ENCODE measurements at regions not wholly inside any gene's neighbourhood (a gene's known extent, or its start where the extent isn't known, plus 50 kb on each side); places are given as distances from the start of the nearest gene placed in this dataset.

DNA sequence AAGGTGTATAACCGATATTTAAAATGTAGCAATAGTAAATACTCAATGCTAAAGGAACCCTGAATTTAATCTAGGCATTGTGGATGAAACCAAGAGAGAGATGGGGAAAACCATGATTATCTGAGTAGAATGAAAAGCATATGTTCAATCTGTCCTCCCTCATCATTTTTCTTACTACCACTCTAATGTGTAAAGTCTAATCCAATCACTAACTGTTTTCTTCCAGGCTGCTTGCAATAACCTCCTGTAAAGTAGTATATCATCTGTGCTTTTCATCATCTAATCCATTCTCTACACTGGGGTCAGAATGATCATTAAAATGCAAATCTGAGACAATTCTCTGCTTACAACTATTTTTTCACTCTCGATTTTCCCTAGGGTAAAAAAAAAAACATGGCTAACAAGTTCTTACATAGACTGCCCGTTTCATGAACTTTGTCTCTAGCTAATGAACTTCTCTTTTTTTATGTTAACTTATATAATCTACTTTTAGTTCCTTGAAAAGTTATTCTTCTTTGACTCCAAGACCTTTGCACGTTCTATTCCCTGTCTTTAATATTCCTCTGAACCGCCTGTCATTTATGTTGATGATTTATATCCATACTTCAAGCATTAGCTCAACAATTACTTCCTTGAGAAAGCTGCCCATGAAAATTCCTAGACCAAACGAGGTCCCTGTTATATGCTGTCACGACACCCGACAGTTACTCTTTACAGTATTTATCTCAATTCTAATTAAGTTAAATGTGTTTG, 94.7 kb upstream of the SLC8A1 start:
- in situ Hi-C loops (cut with MboI; ENCODE audit: low sequenced_read_pairs, unreplicated experiment), result no loop called here
- no peak for DNase-seq (ENCODE audit: low spot score)
- TF ChIP-seq, protein P1, sequence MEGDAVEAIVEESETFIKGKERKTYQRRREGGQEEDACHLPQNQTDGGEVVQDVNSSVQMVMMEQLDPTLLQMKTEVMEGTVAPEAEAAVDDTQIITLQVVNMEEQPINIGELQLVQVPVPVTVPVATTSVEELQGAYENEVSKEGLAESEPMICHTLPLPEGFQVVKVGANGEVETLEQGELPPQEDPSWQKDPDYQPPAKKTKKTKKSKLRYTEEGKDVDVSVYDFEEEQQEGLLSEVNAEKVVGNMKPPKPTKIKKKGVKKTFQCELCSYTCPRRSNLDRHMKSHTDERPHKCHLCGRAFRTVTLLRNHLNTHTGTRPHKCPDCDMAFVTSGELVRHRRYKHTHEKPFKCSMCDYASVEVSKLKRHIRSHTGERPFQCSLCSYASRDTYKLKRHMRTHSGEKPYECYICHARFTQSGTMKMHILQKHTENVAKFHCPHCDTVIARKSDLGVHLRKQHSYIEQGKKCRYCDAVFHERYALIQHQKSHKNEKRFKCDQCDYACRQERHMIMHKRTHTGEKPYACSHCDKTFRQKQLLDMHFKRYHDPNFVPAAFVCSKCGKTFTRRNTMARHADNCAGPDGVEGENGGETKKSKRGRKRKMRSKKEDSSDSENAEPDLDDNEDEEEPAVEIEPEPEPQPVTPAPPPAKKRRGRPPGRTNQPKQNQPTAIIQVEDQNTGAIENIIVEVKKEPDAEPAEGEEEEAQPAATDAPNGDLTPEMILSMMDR (IDR thresholded peaks at IDR 0.05; ENCODE audit: borderline replicate concordance, control extremely low read depth, extremely low read depth, insufficient read depth, missing control alignments), result no peak

DNA sequence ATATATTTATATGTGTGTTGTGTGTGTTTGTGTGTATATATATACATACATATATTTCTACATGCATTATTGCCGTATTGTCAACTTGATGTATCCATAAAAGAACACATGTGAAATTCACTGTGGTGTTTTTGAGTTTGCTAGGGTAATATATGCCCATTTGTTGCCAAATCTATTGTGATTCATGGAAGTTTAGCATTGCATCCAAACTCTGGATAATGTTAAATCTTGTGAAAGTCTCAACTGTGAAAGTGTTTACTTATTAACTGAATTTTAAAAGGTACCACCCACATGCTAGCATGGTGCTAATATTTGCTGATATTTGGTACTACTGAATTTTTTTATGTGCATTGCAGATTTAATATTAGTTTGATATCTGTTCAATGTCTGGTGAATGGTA, 96.6 kb upstream of the SLC8A1 start:
- in situ Hi-C loops (cut with MboI; ENCODE audit: low sequenced_read_pairs, unreplicated experiment), result no loop called here

DNA sequence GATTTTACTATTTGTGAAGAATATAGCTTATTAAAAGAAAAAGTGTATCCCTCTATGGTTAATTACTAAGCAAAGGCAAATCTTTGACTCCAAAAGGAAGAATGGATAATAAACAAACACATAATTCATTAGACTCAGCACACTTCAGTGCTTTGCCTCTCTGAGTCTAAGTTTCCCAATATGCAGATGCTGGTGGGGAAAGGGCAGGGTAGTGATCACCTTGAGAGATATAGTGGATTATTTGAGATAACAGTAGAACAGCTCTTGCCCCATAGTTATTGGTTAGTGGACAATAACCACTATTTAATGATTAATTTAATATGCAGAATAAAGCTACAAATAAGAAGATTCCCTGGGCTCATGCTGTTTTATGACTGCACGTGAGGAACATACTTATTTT, 98.2 kb upstream of the SLC8A1 start:
- TF ChIP-seq, protein P1 (IDR thresholded peaks at IDR 0.05; ENCODE audit: borderline replicate concordance, control extremely low read depth, extremely low read depth, insufficient read depth, missing control alignments), result no peak
- in situ Hi-C loops (cut with MboI; ENCODE audit: low sequenced_read_pairs, unreplicated experiment), result loop anchor here (10.0 kb wide), 1 partner anchor 645 kb away; no protein-coding TSS in a partner anchor
- DNase-seq (ENCODE audit: low spot score), result no peak

More for the DNA sequence above, 96.6 kb upstream of the SLC8A1 start:
- TF ChIP-seq, protein P1 (IDR thresholded peaks at IDR 0.05; ENCODE audit: borderline replicate concordance, control extremely low read depth, extremely low read depth, insufficient read depth, missing control alignments), result no peak
- no peak for DNase-seq (ENCODE audit: low spot score)

DNA sequence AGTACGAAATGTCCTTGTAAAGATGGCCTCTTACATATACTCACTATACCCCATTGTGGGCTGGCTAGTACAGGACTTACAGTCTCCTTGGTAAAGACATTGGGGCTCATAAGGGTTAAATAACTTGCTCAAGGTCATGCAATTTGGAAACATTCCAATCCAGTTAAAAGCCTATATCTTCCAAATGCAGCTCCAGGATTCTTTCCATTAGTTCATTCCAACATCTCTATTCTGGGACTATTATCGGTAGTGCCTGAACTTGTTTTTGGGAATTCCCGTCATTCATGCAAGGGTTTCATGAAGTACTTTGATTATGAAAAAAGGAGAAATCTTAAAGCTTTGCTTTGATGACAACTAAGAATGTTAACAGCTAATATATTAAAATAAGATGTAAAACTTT, 99.2 kb upstream of the SLC8A1 start:
- TF ChIP-seq, protein P1 (IDR thresholded peaks at IDR 0.05; ENCODE audit: borderline replicate concordance, control extremely low read depth, extremely low read depth, insufficient read depth, missing control alignments), result no peak

DNA sequence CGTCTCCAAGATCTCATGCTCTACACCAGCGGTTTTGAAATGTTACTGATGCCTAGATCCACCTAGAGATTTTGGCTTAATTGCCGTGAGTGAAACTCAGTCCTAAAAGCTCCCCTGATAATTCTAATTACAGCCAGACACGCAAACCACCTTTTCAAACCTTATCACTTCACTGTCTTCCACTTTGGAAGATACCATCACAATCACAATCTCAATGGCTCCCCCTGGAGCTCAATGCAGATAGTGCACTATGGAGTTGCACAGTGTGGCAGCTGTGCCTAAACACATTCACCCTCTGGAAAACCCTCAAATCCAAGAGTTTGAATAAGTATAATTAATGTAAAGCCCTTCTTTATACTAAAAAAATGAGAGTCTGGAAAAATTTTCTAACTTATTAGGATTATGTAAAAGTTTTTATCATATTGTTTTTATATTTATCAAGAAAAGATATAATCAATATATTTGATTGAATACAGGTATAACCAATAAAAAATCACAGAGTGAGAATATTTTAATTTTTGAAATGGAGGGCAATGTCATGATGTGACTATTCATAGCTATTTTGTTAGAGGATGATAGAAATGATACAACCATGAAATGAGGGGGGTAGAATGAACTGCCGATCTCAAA, 102.9 kb upstream of the SLC8A1 start:
- TF ChIP-seq, protein P1 (IDR thresholded peaks at IDR 0.05; ENCODE audit: borderline replicate concordance, control extremely low read depth, extremely low read depth, insufficient read depth, missing control alignments), result peak; percentile 83
- in situ Hi-C loops (cut with MboI; ENCODE audit: low sequenced_read_pairs, unreplicated experiment), result loop anchor here (10.0 kb wide), 1 partner anchor 650 kb away; no protein-coding TSS in a partner anchor
- peak; percentile 16 for DNase-seq (ENCODE audit: low spot score)

More for the DNA sequence above, 99.2 kb upstream of the SLC8A1 start:
- no peak for DNase-seq (ENCODE audit: low spot score)
- in situ Hi-C loops (cut with MboI; ENCODE audit: low sequenced_read_pairs, unreplicated experiment), result loop anchor here (10.0 kb wide), 1 partner anchor 646 kb away; no protein-coding TSS in a partner anchor

DNA sequence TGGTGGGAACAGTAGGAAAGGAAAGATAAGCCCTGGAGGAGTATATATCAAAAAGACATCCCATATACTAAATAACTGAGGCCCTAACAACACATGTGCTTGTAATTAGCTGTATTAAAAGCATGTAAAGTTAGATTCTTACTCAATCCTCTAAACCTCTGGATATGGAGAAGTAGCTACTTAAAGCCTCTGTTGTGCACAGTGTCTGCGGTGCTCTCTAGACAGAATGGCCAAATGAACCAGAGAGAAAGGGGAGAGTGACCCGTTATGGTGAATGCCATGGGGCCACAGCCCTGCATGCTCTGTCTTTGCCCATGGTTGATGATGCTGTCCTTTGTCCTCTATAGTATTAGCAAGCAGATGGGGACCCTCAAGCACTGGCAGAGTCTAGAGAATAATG, 104.4 kb upstream of the SLC8A1 start:
- TF ChIP-seq, protein P1 (IDR thresholded peaks at IDR 0.05; ENCODE audit: borderline replicate concordance, control extremely low read depth, extremely low read depth, insufficient read depth, missing control alignments), result no peak
- DNase-seq (ENCODE audit: low spot score), result no peak
- in situ Hi-C loops (cut with MboI; ENCODE audit: low sequenced_read_pairs, unreplicated experiment), result loop anchor here (10.0 kb wide), 1 partner anchor 651 kb away; no protein-coding TSS in a partner anchor

Data from GM13976 (cell line).